ENCODE measurements at regions not wholly inside any gene's neighbourhood (a gene's known extent, or its start where the extent isn't known, plus 50 kb on each side); places are given as distances from the start of the nearest gene placed in this dataset.
"Not testable (repeated sequence)": the region's sequence is repeated elsewhere in the genome, so short reads cannot be mapped to it uniquely, and the experiment has no call there.

DNA sequence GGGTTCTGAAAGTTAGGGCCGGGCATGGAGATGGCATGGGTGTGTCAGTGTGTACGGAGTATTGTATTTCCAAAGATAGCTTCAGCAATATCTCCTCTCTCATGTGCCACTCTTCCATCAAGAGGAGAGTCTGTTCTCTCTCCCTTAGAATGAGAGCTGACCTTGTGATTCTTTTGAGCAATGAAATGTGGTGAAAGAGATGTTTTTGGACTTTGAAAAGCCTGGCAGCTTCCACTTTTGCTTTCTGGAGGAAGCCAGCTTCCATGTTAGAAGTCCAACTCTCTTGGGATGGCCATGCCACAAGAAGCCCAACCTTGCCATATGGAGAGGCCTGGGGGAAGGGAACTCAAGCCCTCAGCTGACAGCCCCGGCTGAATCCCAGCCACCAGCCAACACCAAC is 72.4 kb upstream of the GZMB start:
- no peak overlapping the region for H3K4me3 ChIP-seq (replicated peaks; ENCODE audit: low read depth, low read length)
- DNase-seq (ENCODE audit: extremely low read depth, low read depth), result no peak
- TF ChIP-seq, protein P1, sequence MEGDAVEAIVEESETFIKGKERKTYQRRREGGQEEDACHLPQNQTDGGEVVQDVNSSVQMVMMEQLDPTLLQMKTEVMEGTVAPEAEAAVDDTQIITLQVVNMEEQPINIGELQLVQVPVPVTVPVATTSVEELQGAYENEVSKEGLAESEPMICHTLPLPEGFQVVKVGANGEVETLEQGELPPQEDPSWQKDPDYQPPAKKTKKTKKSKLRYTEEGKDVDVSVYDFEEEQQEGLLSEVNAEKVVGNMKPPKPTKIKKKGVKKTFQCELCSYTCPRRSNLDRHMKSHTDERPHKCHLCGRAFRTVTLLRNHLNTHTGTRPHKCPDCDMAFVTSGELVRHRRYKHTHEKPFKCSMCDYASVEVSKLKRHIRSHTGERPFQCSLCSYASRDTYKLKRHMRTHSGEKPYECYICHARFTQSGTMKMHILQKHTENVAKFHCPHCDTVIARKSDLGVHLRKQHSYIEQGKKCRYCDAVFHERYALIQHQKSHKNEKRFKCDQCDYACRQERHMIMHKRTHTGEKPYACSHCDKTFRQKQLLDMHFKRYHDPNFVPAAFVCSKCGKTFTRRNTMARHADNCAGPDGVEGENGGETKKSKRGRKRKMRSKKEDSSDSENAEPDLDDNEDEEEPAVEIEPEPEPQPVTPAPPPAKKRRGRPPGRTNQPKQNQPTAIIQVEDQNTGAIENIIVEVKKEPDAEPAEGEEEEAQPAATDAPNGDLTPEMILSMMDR (IDR thresholded peaks at IDR 0.05; ENCODE audit: low read depth, low read length, missing control alignments), result no peak

DNA sequence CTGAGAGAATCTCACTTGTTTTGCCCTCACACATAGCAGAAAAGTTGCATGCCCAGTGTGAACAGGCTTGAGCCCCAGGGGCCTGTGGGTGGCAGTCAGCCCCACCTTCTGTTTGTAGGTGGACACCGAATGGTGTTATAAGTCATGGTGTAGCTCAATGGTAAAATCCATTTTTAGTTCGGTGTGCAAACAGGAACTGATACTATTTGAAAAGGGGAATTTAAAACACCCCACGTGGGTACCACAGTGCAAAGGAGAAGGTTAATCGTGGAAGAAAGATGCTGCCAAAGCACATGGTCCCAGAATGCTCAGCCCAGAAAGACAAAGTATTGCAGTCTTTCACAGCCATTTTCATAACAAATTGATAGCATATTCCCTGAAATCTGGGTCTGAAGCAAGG is 71.8 kb upstream of the GZMB start:
- DNase-seq (ENCODE audit: extremely low read depth, low read depth), result no peak
- H3K4me3 ChIP-seq (replicated peaks; ENCODE audit: low read depth, low read length), result no peak overlapping the region
- TF ChIP-seq, protein P1 (IDR thresholded peaks at IDR 0.05; ENCODE audit: low read depth, low read length, missing control alignments), result no peak

DNA sequence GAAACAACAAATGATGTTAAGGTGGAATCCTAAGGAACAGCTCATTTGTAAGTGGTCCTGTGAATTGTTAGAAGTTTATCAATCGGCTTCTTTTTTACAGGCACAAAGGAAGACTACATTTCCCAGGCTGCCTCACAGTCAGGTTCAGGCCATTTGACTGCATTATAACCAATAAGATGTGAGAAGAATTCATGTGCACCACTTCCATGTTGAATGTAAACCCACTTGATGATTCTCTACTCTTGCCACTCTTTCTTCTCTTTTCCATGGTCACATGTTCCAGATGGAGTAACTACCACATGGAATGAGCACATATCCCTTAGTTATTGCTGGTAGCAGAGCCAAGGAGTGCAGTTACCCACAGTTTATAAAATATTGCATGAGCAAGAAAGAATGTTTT is 67.1 kb upstream of the GZMB start:
- H3K4me3 ChIP-seq (replicated peaks; ENCODE audit: low read depth, low read length), result no peak overlapping the region
- no peak for DNase-seq (ENCODE audit: extremely low read depth, low read depth)
- TF ChIP-seq, protein P1 (IDR thresholded peaks at IDR 0.05; ENCODE audit: low read depth, low read length, missing control alignments), result no peak

DNA sequence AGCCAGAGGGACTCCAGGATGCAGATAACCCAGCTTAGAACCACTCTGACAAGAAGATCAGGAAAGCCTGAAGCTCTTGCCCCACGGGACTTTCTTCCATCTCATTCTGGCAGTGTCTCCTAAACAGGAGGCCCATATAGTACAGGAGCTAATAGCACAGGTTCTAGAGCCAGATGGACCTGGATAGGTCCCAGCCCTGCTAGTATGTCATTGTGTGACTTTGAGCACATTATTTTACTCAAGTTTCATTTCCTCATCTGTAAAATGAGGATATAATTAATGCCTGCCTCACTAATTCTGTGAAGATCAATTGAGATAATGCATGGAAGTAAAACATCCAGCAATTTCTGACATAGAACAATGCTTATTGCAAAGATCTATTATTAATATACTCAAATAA is 66.5 kb upstream of the GZMB start:
- no peak for DNase-seq (ENCODE audit: extremely low read depth, low read depth)
- TF ChIP-seq, protein P1 (IDR thresholded peaks at IDR 0.05; ENCODE audit: low read depth, low read length, missing control alignments), result no peak
- no peak overlapping the region for H3K4me3 ChIP-seq (replicated peaks; ENCODE audit: low read depth, low read length)

DNA sequence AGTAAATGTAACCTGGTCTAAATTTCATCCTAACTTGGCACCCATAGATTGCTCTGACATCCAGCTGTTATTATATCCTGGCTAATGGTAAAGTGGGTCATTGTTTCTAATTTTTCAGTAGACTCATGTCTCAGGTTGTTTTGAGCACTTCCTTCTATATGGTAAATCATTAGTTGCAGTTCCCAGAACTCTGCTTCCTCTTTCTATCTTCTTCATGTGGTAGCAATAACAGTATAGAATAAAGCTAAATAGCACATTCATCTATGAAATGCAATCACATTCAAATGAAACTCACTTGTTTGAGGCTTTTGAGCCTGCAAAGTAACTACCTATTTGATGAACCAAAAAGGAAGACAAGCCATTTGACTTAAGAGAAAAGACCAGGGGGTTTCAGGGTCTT is 65.1 kb upstream of the GZMB start:
- no peak overlapping the region for H3K4me3 ChIP-seq (replicated peaks; ENCODE audit: low read depth, low read length)
- TF ChIP-seq, protein P1 (IDR thresholded peaks at IDR 0.05; ENCODE audit: low read depth, low read length, missing control alignments), result no peak
- no peak for DNase-seq (ENCODE audit: extremely low read depth, low read depth)

DNA sequence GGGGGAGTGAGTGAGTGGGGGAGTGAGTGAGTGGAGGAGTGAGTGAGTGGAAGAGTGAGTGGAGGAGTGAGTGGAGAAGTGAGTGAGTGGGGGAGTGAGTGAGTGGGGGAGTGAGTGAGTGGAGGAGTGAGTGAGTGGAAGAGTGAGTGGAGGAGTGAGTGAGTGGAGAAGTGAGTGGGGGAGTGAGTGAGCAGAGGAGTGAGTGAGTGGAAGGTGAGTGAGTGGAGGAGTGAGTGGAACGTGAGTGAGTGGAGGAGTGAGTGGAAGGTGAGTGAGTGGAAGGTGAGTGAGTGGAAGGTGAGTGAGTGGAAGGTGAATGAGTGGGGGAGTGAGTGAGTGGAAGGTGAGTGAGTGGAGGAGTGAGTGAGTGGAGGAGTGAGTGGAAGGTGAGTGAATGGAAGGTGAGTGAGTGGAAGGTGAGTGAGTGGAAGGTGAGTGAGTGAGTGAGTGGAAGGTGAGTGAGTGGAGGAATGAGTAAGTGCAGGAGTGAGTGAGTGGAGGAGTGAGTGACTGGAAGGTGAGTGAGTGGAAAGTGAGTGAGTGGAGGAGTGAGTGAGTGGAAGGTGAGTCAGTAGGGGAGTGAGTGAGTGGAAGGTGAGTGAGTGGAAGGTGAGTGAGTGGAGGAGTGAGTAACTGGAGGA is 62.4 kb upstream of the GZMB start:
- not testable (repeated sequence) for DNase-seq (ENCODE audit: extremely low read depth, low read depth)

DNA sequence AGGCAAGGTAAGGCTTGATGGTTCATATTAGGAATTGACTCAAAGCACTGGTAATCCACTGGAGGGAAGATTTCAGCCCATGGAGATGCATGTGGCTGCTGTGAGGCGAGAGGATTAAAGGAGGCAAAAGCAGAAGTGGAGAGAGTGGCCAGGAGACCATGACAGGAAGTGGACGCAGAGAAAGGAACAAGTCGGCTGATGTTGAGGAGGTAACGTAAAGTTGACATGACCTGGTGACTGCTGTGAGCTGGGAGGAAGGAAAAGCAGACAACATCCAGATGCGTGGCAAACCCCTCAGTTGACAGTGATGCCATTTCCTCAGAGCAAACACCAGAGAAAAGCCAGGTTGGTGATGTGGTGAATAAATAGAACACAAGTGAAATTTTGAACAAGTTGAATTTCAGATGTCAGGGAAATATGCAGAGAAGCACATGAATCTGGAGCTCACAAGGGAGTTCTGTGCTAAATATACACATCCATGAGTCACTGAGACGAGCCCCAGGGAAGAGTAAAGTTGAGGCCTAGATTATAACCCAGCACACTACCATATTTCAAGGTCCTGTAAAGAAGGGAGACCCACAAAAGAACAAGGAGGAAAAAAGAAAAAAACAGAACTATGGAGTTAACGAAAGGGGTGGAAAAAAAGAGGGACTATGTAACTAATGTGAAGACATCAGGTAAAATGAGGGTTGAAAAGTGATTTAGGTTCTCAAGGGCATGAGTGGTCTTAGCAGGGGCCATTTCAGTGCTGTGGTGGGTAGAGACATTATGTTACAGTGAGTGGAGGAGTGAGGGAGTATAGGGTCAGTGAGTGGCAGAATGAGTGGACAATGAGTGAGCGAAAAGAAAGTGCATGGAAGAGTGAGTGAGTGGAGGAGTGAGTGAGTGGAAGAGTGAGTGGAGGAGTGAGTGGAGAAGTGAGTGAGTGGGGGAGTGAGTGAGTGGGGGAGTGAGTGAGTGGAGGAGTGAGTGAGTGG is 61.6 kb upstream of the GZMB start:
- H3K4me3 ChIP-seq (replicated peaks; ENCODE audit: low read depth, low read length), result no peak overlapping the region
- TF ChIP-seq, protein P1 (IDR thresholded peaks at IDR 0.05; ENCODE audit: low read depth, low read length, missing control alignments), result no peak
- no peak for DNase-seq (ENCODE audit: extremely low read depth, low read depth)

More for the DNA sequence above, 62.4 kb upstream of the GZMB start:
- not testable (repeated sequence) for H3K4me3 ChIP-seq (replicated peaks; ENCODE audit: low read depth, low read length)

All from HFF-Myc (cell line).